ENCODE measurements at regions not wholly inside any gene's neighbourhood (a gene's known extent, or its start where the extent isn't known, plus 50 kb on each side); places are given as distances from the start of the nearest gene placed in this dataset.

- no peak overlapping the region for H3K4me3 ChIP-seq
- no peak for DNase-seq
- no peak for TF ChIP-seq CTCF (IDR thresholded peaks at IDR 0.05)
- intact Hi-C loops (cut with DNase I; ENCODE audit: low total_unique reads), result no loop called here
- no peak overlapping the region for H3K27ac ChIP-seq
- no peaks in the 10 kb centered on the region for H3K27me3 ChIP-seq
- no peaks in the 10 kb centered on the region for H3K36me3 ChIP-seq
- H3K4me1 ChIP-seq, result no peaks in the 10 kb centered on the region
- H3K9me3 ChIP-seq, result no peaks in the 10 kb centered on the region
Observed at GRCh38 chr2:53247956-53248735, 519.5 kb upstream of the CHAC2 start.

- no peaks in the 10 kb centered on the region for H3K4me1 ChIP-seq
- TF ChIP-seq CTCF (IDR thresholded peaks at IDR 0.05), result no peak
- intact Hi-C loops (cut with DNase I; ENCODE audit: low total_unique reads), result no loop called here
- H3K9me3 ChIP-seq, result no peaks in the 10 kb centered on the region
- H3K36me3 ChIP-seq, result no peaks in the 10 kb centered on the region
- no peaks in the 10 kb centered on the region for H3K27me3 ChIP-seq
- DNase-seq, result no peak
- H3K27ac ChIP-seq, result no peak overlapping the region
- H3K4me3 ChIP-seq, result no peak overlapping the region
Observed at GRCh38 chr2:53243430-53243829, 524.2 kb upstream of the CHAC2 start.

GRCh38 chr2:53242090-53242489 is 525.5 kb upstream of the CHAC2 start:
- no peaks in the 10 kb centered on the region for H3K4me1 ChIP-seq
- H3K27ac ChIP-seq, result no peak overlapping the region
- DNase-seq, result no peak
- no peaks in the 10 kb centered on the region for H3K36me3 ChIP-seq
- H3K9me3 ChIP-seq, result no peaks in the 10 kb centered on the region
- no peak for TF ChIP-seq CTCF (IDR thresholded peaks at IDR 0.05)
- no peaks in the 10 kb centered on the region for H3K27me3 ChIP-seq
- H3K4me3 ChIP-seq, result no peak overlapping the region
- intact Hi-C loops (cut with DNase I; ENCODE audit: low total_unique reads), result no loop called here

- H3K27me3 ChIP-seq, result no peaks in the 10 kb centered on the region
- no peak overlapping the region for H3K4me3 ChIP-seq
- intact Hi-C loops (cut with DNase I; ENCODE audit: low total_unique reads), result no loop called here
- no peaks in the 10 kb centered on the region for H3K4me1 ChIP-seq
- H3K9me3 ChIP-seq, result no peaks in the 10 kb centered on the region
- DNase-seq, result no peak
- H3K36me3 ChIP-seq, result no peaks in the 10 kb centered on the region
- no peak overlapping the region for H3K27ac ChIP-seq
- TF ChIP-seq CTCF (IDR thresholded peaks at IDR 0.05), result no peak
Observed at GRCh38 chr2:53235836-53236582, 531.6 kb upstream of the CHAC2 start.

- no peaks in the 10 kb centered on the region for H3K36me3 ChIP-seq
- H3K4me3 ChIP-seq, result no peak overlapping the region
- no peaks in the 10 kb centered on the region for H3K27me3 ChIP-seq
- intact Hi-C loops (cut with DNase I; ENCODE audit: low total_unique reads), result no loop called here
- H3K27ac ChIP-seq, result no peak overlapping the region
- H3K9me3 ChIP-seq, result no peaks in the 10 kb centered on the region
- H3K4me1 ChIP-seq, result no peaks in the 10 kb centered on the region
- no peak for DNase-seq
- no peak for TF ChIP-seq CTCF (IDR thresholded peaks at IDR 0.05)
Observed at GRCh38 chr2:53234548-53234903, 533.1 kb upstream of the CHAC2 start.
